Vagina (tissue), 2 donors: ENCODE measurements at regions not wholly inside any gene's neighbourhood (a gene's known extent, or its start where the extent isn't known, plus 50 kb on each side); places are given as distances from the start of the nearest gene placed in this dataset.

Source experiments
- DNase-seq, 2 donors: peaks; one replicate each; pipeline ENCODE4 v3.0.0-alpha.2; 2017; ENCODE audit errors: extremely low spot score in 2 of 2
- H3K27ac ChIP-seq: fragments of 200-600 bp; sonication (generic); one replicate; pipeline ENCODE4 v1.5.1; 2019
- H3K27me3 ChIP-seq: fragments of 200-600 bp; sonication (generic); one replicate; pipeline ENCODE4 v1.5.1; 2019
- H3K36me3 ChIP-seq, 2 donors: fragments of 200-600 bp; sonication (generic); one replicate each; pipeline ENCODE4 v1.5.1; 2017 to 2019
- H3K4me1 ChIP-seq: fragments of 200-600 bp; sonication (generic); one replicate; pipeline ENCODE4 v1.5.1; 2019
- H3K4me3 ChIP-seq, 2 donors: fragments of 200-600 bp; sonication (generic); 1 replicate in 1 of 2; 2 replicates in 1 of 2; pipeline ENCODE4 v1.5.1; 2016 to 2019
- H3K9me3 ChIP-seq: fragments of 200-600 bp; sonication (generic); one replicate; pipeline ENCODE4 v1.5.1; 2019
- CTCF ChIP-seq, 3 experiments: fragments of 450-650 bp in 2 of 3; fragments of 200-600 bp in 1 of 3; sonication (generic) in 1 of 3; IDR thresholded peaks; one replicate each; pipeline ENCODE4 v1.5.1; 2017 to 2019; ENCODE audit warnings: antibody characterized with exemption in 3 of 3, mild to moderate bottlenecking in 2 of 3, moderate library complexity in 2 of 3
- POLR2A ChIP-seq, 2 donors: fragments of 450-650 bp; IDR thresholded peaks; one replicate each; pipeline ENCODE4 v1.6.1; 2017; ENCODE audit warnings: antibody characterized with exemption in 2 of 2, mild to moderate bottlenecking in 2 of 2, moderate library complexity in 2 of 2
- POLR2AphosphoS5 ChIP-seq, 2 donors: sonication (generic); formaldehyde crosslinking; IDR thresholded peaks; one replicate each; pipeline ENCODE4 v1.9.0; 2017; ENCODE audit warnings: antibody characterized with exemption in 2 of 2, mild to moderate bottlenecking in 2 of 2, low read depth in 1 of 2; ENCODE audit not compliant: insufficient read depth in 1 of 2
- intact Hi-C: fragments of 100-400 bp; cut with DNase I; formaldehyde crosslinking; loops from one replicate; pipeline ENCODE4 v1.15.1; 2023

- no peak overlapping the region for H3K4me3 ChIP-seq
- H3K36me3 ChIP-seq = no peaks in the 10 kb centered on the region
- intact Hi-C loops = no loop called here
- no peak for DNase-seq
- no peaks in the 10 kb centered on the region for H3K4me1 ChIP-seq
- no peaks in the 10 kb centered on the region for H3K9me3 ChIP-seq
- TF ChIP-seq POLR2AphosphoS5 (IDR thresholded peaks at IDR 0.05; ENCODE audit: insufficient read depth in 1 of 2, low read depth in 1 of 2) (no peak), POLR2A (IDR thresholded peaks at IDR 0.05) (no peak)
- H3K27me3 ChIP-seq = no peaks in the 10 kb centered on the region
- H3K27ac ChIP-seq = no peak overlapping the region
These were observed 957.9 kb upstream of the PRKX start for GRCh38 chrX:4671344-4671743.

- H3K27ac ChIP-seq = no peak overlapping the region
- no peaks in the 10 kb centered on the region for H3K9me3 ChIP-seq
- no peak overlapping the region for H3K4me3 ChIP-seq
- no peak for TF ChIP-seq POLR2A (IDR thresholded peaks at IDR 0.05)
- no peak for TF ChIP-seq CTCF (IDR thresholded peaks at IDR 0.05)
- no peak for TF ChIP-seq POLR2AphosphoS5 (IDR thresholded peaks at IDR 0.05; ENCODE audit: insufficient read depth in 1 of 2, low read depth in 1 of 2)
- intact Hi-C loops = no loop called here
- no peaks in the 10 kb centered on the region for H3K27me3 ChIP-seq
- DNase-seq = no peak
- no peaks in the 10 kb centered on the region for H3K4me1 ChIP-seq
- no peaks in the 10 kb centered on the region for H3K36me3 ChIP-seq
These were observed 957.2 kb upstream of the PRKX start for GRCh38 chrX:4670606-4671005.

GRCh38 chrX:4668802-4669536 is 955.5 kb upstream of the PRKX start:
- no peak for DNase-seq
- TF ChIP-seq POLR2A (IDR thresholded peaks at IDR 0.05) (no peak), CTCF (IDR thresholded peaks at IDR 0.05) (no peak), POLR2AphosphoS5 (IDR thresholded peaks at IDR 0.05; ENCODE audit: insufficient read depth in 1 of 2, low read depth in 1 of 2) (no peak)
- Histone ChIP-seq H3K9me3 (no peaks in the 10 kb centered on the region), H3K36me3 (no peaks in the 10 kb centered on the region), H3K27ac (no peak overlapping the region), H3K4me1 (no peaks in the 10 kb centered on the region), H3K4me3 (no peak overlapping the region), H3K27me3 (no peaks in the 10 kb centered on the region)
- intact Hi-C loops = no loop called here

- Histone ChIP-seq H3K4me1 (no peaks in the 10 kb centered on the region), H3K4me3 (no peak overlapping the region), H3K9me3 (no peaks in the 10 kb centered on the region), H3K36me3 (no peaks in the 10 kb centered on the region), H3K27me3 (no peaks in the 10 kb centered on the region), H3K27ac (no peak overlapping the region)
- no peak for DNase-seq
- intact Hi-C loops = no loop called here
- TF ChIP-seq POLR2A (IDR thresholded peaks at IDR 0.05) (no peak), POLR2AphosphoS5 (IDR thresholded peaks at IDR 0.05; ENCODE audit: insufficient read depth in 1 of 2, low read depth in 1 of 2) (no peak), CTCF (IDR thresholded peaks at IDR 0.05) (no peak)
These were observed 949.6 kb upstream of the PRKX start for GRCh38 chrX:4663085-4663484.

GRCh38 chrX:4661771-4662170 is 948.3 kb upstream of the PRKX start:
- TF ChIP-seq POLR2AphosphoS5 (IDR thresholded peaks at IDR 0.05; ENCODE audit: insufficient read depth in 1 of 2, low read depth in 1 of 2) = no peak
- no peak for TF ChIP-seq POLR2A (IDR thresholded peaks at IDR 0.05)
- TF ChIP-seq CTCF (IDR thresholded peaks at IDR 0.05) = no peak
- no peaks in the 10 kb centered on the region for H3K27me3 ChIP-seq
- H3K9me3 ChIP-seq = no peaks in the 10 kb centered on the region
- no peak overlapping the region for H3K4me3 ChIP-seq
- H3K36me3 ChIP-seq = no peaks in the 10 kb centered on the region
- intact Hi-C loops = no loop called here
- no peak overlapping the region for H3K27ac ChIP-seq
- DNase-seq = no peak
- H3K4me1 ChIP-seq = no peaks in the 10 kb centered on the region
